H9 (cell line): ENCODE measurements at regions not wholly inside any gene's neighbourhood (a gene's known extent, or its start where the extent isn't known, plus 50 kb on each side); places are given as distances from the start of the nearest gene placed in this dataset.

Source experiments
- DNase-seq: peaks from one replicate; pipeline ENCODE4 v3.0.0-alpha.2; 2017
- H2AFZ ChIP-seq: one replicate; pipeline ENCODE4 v1.6.1; 2013; ENCODE audit warnings: mild to moderate bottlenecking, low read length, control low read depth, moderate library complexity
- H2AK5ac ChIP-seq: 2 replicates; pipeline ENCODE4 v1.6.1; 2013; ENCODE audit warnings: low read length, control low read depth, mixed read lengths; ENCODE audit not compliant: insufficient read length
- H2BK120ac ChIP-seq: one replicate; pipeline ENCODE4 v1.6.1; 2013; ENCODE audit warnings: low read depth, mild to moderate bottlenecking, low read length, control low read depth, inconsistent platforms; ENCODE audit not compliant: poor library complexity, severe bottlenecking
- H2BK12ac ChIP-seq: 2 replicates; pipeline ENCODE4 v1.6.1; 2013; ENCODE audit warnings: low read length, control low read depth, mixed read lengths, low read depth; ENCODE audit not compliant: insufficient read length
- H2BK15ac ChIP-seq: 2 replicates; pipeline ENCODE4 v1.6.1; 2013; ENCODE audit warnings: low read depth, low read length, control low read depth
- H2BK20ac ChIP-seq: one replicate; pipeline ENCODE4 v1.6.1; 2013; ENCODE audit warnings: low read depth, mild to moderate bottlenecking, low read length, control low read depth, inconsistent platforms; ENCODE audit not compliant: poor library complexity, severe bottlenecking
- H2BK5ac ChIP-seq: 2 replicates; pipeline ENCODE4 v1.6.1; 2013; ENCODE audit warnings: low read length, control low read depth, mixed read lengths; ENCODE audit not compliant: insufficient read length
- H3K14ac ChIP-seq: 2 replicates; pipeline ENCODE4 v1.6.1; 2013; ENCODE audit warnings: low read length, control low read depth; ENCODE audit not compliant: insufficient read depth
- H3K18ac ChIP-seq: 2 replicates; pipeline ENCODE4 v1.6.1; 2013; ENCODE audit warnings: low read depth, mild to moderate bottlenecking, mixed read lengths, low read length, control low read depth; ENCODE audit not compliant: insufficient read length
- H3K23ac ChIP-seq: 2 replicates; pipeline ENCODE4 v1.6.1; 2013; ENCODE audit warnings: low read length, control low read depth, mixed read lengths, low read depth; ENCODE audit not compliant: insufficient read length
- H3K23me2 ChIP-seq: 2 replicates; pipeline ENCODE4 v1.6.1; 2013; ENCODE audit warnings: low read depth, mild to moderate bottlenecking, mixed read lengths, low read length, control low read depth; ENCODE audit not compliant: insufficient read length, poor library complexity, severe bottlenecking
- H3K27ac ChIP-seq: 2 replicates; pipeline ENCODE4 v1.5.1; 2013; ENCODE audit warnings: low read length, control low read depth, mixed read lengths, low read depth; ENCODE audit not compliant: insufficient read length
- H3K27me3 ChIP-seq: 2 replicates; pipeline ENCODE4 v1.6.1; 2013; ENCODE audit warnings: low read length, control low read depth, inconsistent platforms; ENCODE audit not compliant: insufficient read depth
- H3K4ac ChIP-seq: 2 replicates; pipeline ENCODE4 v1.6.1; 2013; ENCODE audit warnings: low read depth, mild to moderate bottlenecking, control low read depth, inconsistent platforms, low read length, moderate library complexity
- H3K4me1 ChIP-seq: 2 replicates; pipeline ENCODE4 v1.6.1; 2013; ENCODE audit warnings: low read length, control low read depth, inconsistent platforms; ENCODE audit not compliant: insufficient read depth
- H3K4me2 ChIP-seq: 2 replicates; pipeline ENCODE4 v1.6.1; 2013; ENCODE audit warnings: low read length, control low read depth, mixed read lengths; ENCODE audit not compliant: insufficient read length, insufficient read depth
- H3K56ac ChIP-seq: 2 replicates; pipeline ENCODE4 v1.6.1; 2013; ENCODE audit warnings: low read depth, mild to moderate bottlenecking, mixed read lengths, low read length, control low read depth; ENCODE audit not compliant: insufficient read length
- H3K79me1 ChIP-seq: 2 replicates; pipeline ENCODE4 v1.6.1; 2013; ENCODE audit warnings: low read depth, mild to moderate bottlenecking, moderate library complexity, low read length, control low read depth, inconsistent platforms; ENCODE audit not compliant: insufficient read depth, poor library complexity, severe bottlenecking
- H3K79me2 ChIP-seq: 2 replicates; pipeline ENCODE4 v1.6.1; 2013; ENCODE audit warnings: low read length, control low read depth, inconsistent platforms; ENCODE audit not compliant: insufficient read depth
- H3K9ac ChIP-seq: 2 replicates; pipeline ENCODE4 v1.6.1; 2013; ENCODE audit warnings: low read length, control low read depth, mixed read lengths; ENCODE audit not compliant: insufficient read length; ENCODE audit errors: extremely low read depth
- H3K9me3 ChIP-seq: one replicate; pipeline ENCODE4 v1.6.1; 2013; ENCODE audit warnings: low read depth, low read length, inconsistent platforms; ENCODE audit not compliant: control insufficient read depth
- H3T11ph ChIP-seq: one replicate; pipeline ENCODE4 v1.6.1; 2013; ENCODE audit warnings: mild to moderate bottlenecking, low read length, control low read depth, inconsistent platforms
- H4K20me1 ChIP-seq: one replicate; pipeline ENCODE4 v1.6.1; 2013; ENCODE audit not compliant: control insufficient read depth, insufficient read length, insufficient read depth
- H4K5ac ChIP-seq: 2 replicates; pipeline ENCODE4 v1.6.1; 2013; ENCODE audit warnings: low read depth, mild to moderate bottlenecking, mixed read lengths, low read length, control low read depth; ENCODE audit not compliant: insufficient read length
- H4K8ac ChIP-seq: replicated peaks from 2 replicates; pipeline ENCODE4 v1.6.1; 2013; ENCODE audit warnings: low read length, control low read depth, mixed read lengths, low read depth; ENCODE audit not compliant: insufficient read length
- H4K91ac ChIP-seq: 2 replicates; pipeline ENCODE4 v1.6.1; 2013; ENCODE audit warnings: low read depth, mild to moderate bottlenecking, moderate library complexity, mixed read lengths, low read length, control low read depth; ENCODE audit not compliant: insufficient read length
- H3K27ac Mint-ChIP-seq, 3 experiments: 2 replicates in 2 of 3; 3 replicates in 1 of 3; pipeline ENCODE4 v1.8.0; 2020 to 2021; ENCODE audit warnings: mixed read lengths in 3 of 3, mild to moderate bottlenecking in 1 of 3, moderate library complexity in 1 of 3
- H3K27me3 Mint-ChIP-seq: 2 replicates; pipeline ENCODE4 v1.8.0; 2021; ENCODE audit warnings: low read depth, mild to moderate bottlenecking, moderate library complexity, mixed read lengths
- H3K36me3 Mint-ChIP-seq, 3 experiments: 2 replicates in 2 of 3; 3 replicates in 1 of 3; pipeline ENCODE4 v1.8.0; 2020 to 2021; ENCODE audit warnings: low read depth in 3 of 3, mixed read lengths in 3 of 3; ENCODE audit not compliant: insufficient read depth in 1 of 3
- H3K4me1 Mint-ChIP-seq, 2 experiments: 2 replicates each; pipeline ENCODE4 v1.8.0; 2020; ENCODE audit warnings: mixed read lengths in 2 of 2
- H3K4me3 Mint-ChIP-seq, 2 experiments: 2 replicates in 1 of 2; 3 replicates in 1 of 2; pipeline ENCODE4 v1.8.0; 2020 to 2021; ENCODE audit warnings: mild to moderate bottlenecking in 2 of 2, mixed read lengths in 2 of 2, moderate library complexity in 1 of 2
- H3K9me3 Mint-ChIP-seq, 2 experiments: 2 replicates in 1 of 2; 3 replicates in 1 of 2; pipeline ENCODE4 v1.8.0; 2020; ENCODE audit warnings: mild to moderate bottlenecking in 2 of 2, mixed read lengths in 2 of 2, moderate library complexity in 1 of 2
- WGBS: extraction: QIAGEN DNeasy Blood & Tissue Kit; methylation state at CpG from one replicate; pipeline ENCODE4 v1.1.7; 2013; ENCODE audit warnings: missing lambda C conversion rate, low lambda C conversion rate, mixed read lengths; ENCODE audit not compliant: insufficient read length; ENCODE audit errors: extremely low coverage; 5-methylcytosine and 5-hydroxymethylcytosine counted together
- TF ChIP-seq, protein P1 (sequence below): fragments of 200-600 bp; sonication (generic); conservative IDR thresholded peaks from 3 replicates; pipeline ENCODE4 v1.8.0; 2021; ENCODE audit warnings: antibody characterized with exemption, mild to moderate bottlenecking

DNA sequence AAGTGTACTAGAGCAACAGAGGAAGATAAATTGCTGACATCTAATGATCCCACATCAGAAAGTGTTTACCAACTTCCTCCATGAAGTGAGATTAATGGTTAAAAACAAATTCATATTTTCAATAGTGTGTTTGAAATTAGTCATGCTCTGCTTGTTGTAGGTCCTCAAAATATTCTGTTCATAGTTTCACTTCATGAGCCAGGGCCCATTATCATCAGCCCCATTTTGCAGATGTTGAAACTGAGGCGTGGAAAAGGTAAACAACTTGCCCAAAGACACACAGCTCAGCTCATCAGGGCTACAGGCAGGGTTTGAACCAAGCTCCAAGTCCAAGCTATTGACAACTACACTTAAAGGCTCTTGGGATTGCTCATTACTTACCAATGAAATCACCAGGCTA is 103.5 kb upstream of the PPARGC1A start:
- H3K27me3 ChIP-seq = no peaks in the 10 kb centered on the region
- no peak overlapping the region for H2BK20ac ChIP-seq
- no peak overlapping the region for H3K4ac ChIP-seq
- no peak overlapping the region for H4K91ac ChIP-seq
- H2BK12ac ChIP-seq = no peak overlapping the region
- DNase-seq = no peak
- H3K4me1 ChIP-seq = peaks cover 11% of the 10 kb centered on the region; the same call in 1 of the 2 replicates
- H3K27me3 Mint-ChIP-seq = peaks cover 6% of the 10 kb centered on the region
- no CpG with 5 or more reads among the region's 1 CpG for WGBS
- no peak overlapping the region for H2AFZ ChIP-seq
- no peak overlapping the region for H3K4me2 ChIP-seq
- no peak overlapping the region for H3K56ac ChIP-seq
- H4K20me1 ChIP-seq = no peaks in the 10 kb centered on the region
- H2AK5ac ChIP-seq = no peak overlapping the region
- H3K9ac ChIP-seq = no peak overlapping the region
- no peak overlapping the region for H2BK120ac ChIP-seq
- H3K36me3 Mint-ChIP-seq = no peaks in the 10 kb centered on the region
- no peak overlapping the region for H3K4me3 Mint-ChIP-seq
- no peak overlapping the region for H3K18ac ChIP-seq
- peaks cover 34 to 38% of the 10 kb centered on the region in 2 experiments for H3K4me1 Mint-ChIP-seq
- H3K9me3 Mint-ChIP-seq = no peaks in the 10 kb centered on the region
- no peak overlapping the region for H4K5ac ChIP-seq
- no peak overlapping the region for H3T11ph ChIP-seq
- TF ChIP-seq, protein P1, sequence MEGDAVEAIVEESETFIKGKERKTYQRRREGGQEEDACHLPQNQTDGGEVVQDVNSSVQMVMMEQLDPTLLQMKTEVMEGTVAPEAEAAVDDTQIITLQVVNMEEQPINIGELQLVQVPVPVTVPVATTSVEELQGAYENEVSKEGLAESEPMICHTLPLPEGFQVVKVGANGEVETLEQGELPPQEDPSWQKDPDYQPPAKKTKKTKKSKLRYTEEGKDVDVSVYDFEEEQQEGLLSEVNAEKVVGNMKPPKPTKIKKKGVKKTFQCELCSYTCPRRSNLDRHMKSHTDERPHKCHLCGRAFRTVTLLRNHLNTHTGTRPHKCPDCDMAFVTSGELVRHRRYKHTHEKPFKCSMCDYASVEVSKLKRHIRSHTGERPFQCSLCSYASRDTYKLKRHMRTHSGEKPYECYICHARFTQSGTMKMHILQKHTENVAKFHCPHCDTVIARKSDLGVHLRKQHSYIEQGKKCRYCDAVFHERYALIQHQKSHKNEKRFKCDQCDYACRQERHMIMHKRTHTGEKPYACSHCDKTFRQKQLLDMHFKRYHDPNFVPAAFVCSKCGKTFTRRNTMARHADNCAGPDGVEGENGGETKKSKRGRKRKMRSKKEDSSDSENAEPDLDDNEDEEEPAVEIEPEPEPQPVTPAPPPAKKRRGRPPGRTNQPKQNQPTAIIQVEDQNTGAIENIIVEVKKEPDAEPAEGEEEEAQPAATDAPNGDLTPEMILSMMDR = no peak
- H3K23me2 ChIP-seq = no peaks in the 10 kb centered on the region
- no peak overlapping the region for H2BK15ac ChIP-seq
- H3K9me3 ChIP-seq = no peaks in the 10 kb centered on the region
- no peaks in the 10 kb centered on the region for H3K79me2 ChIP-seq
- no peak overlapping the region for H3K14ac ChIP-seq
- no peaks in the 10 kb centered on the region for H3K79me1 ChIP-seq
- H4K8ac ChIP-seq = no peak overlapping the region
- H3K27ac Mint-ChIP-seq = no peak overlapping the region
- no peak overlapping the region for H3K23ac ChIP-seq
- H3K27ac ChIP-seq = no peak overlapping the region
- H2BK5ac ChIP-seq = no peak overlapping the region
